A673 (cell line): ENCODE measurements at regions not wholly inside any gene's neighbourhood (a gene's known extent, or its start where the extent isn't known, plus 50 kb on each side); places are given as distances from the start of the nearest gene placed in this dataset.

Experiments used
- BruUV-seq: library from RNA; stranded (reverse); fragments of 400-500 nt; replicated peaks from 2 replicates; lab custom pipeline; 2021; lab: Mats Ljungman, UMichigan
- CTCF ChIA-PET: fragments of 300-600 bp; sonication (Branson Sonifier 250); formaldehyde crosslinking; loops from one replicate; lab custom pipeline; 2022; ENCODE audit warnings: antibody characterized with exemption; lab: Charles Lee
- POLR2A ChIA-PET: fragments of 300-600 bp; sonication (Branson Sonifier 250); formaldehyde crosslinking; loops from one replicate; lab custom pipeline; 2022; ENCODE audit warnings: antibody characterized with exemption; ENCODE audit not compliant: low non-redundant PET; lab: Charles Lee
- DNase-seq: peaks from one replicate; pipeline ENCODE4 v3.0.0-alpha.2; 2015; ENCODE audit warnings: low spot score
- H3K27ac ChIP-seq: fragments of 200-600 bp; sonication (generic); 2 replicates; pipeline ENCODE4 v1.5.1; 2016; ENCODE audit warnings: mixed run types, low read depth, mild to moderate bottlenecking, mixed read lengths, antibody characterized with exemption, low read length; ENCODE audit not compliant: poor library complexity, severe bottlenecking
- H3K27me3 ChIP-seq: fragments of 200-600 bp; sonication (generic); replicated peaks from 2 replicates; pipeline ENCODE4 v1.6.1; 2017; ENCODE audit warnings: mixed run types, low read depth, mild to moderate bottlenecking, mixed read lengths, antibody characterized with exemption, low read length; ENCODE audit not compliant: insufficient read depth, poor library complexity
- H3K36me3 ChIP-seq: fragments of 200-600 bp; sonication (generic); 2 replicates; pipeline ENCODE4 v1.6.1; 2016; ENCODE audit warnings: mixed run types, mild to moderate bottlenecking, mixed read lengths, antibody characterized with exemption, low read length; ENCODE audit not compliant: insufficient read depth, poor library complexity, severe bottlenecking
- H3K4me1 ChIP-seq: fragments of 200-600 bp; sonication (generic); 2 replicates; pipeline ENCODE4 v1.6.1; 2017; ENCODE audit warnings: mixed run types, mild to moderate bottlenecking, mixed read lengths, antibody characterized with exemption, low read length; ENCODE audit not compliant: insufficient read depth, poor library complexity, severe bottlenecking
- H3K4me3 ChIP-seq: fragments of 200-600 bp; sonication (generic); 2 replicates; pipeline ENCODE4 v1.5.1; 2016; ENCODE audit warnings: low read depth, mixed run types, mild to moderate bottlenecking, mixed read lengths, low read length; ENCODE audit not compliant: poor library complexity, severe bottlenecking
- H3K9me3 ChIP-seq: fragments of 200-600 bp; sonication (generic); 2 replicates; pipeline ENCODE4 v1.6.1; 2016; ENCODE audit warnings: mixed run types, low read depth, mild to moderate bottlenecking, mixed read lengths, antibody characterized with exemption, low read length; ENCODE audit not compliant: poor library complexity, severe bottlenecking
- EZH2 ChIP-seq: fragments of 200-600 bp; sonication (generic); IDR thresholded peaks from 2 replicates; pipeline ENCODE4 v1.6.1; 2017; ENCODE audit warnings: borderline replicate concordance, low read depth, mild to moderate bottlenecking, mixed read lengths, antibody characterized with exemption, low read length; ENCODE audit not compliant: poor library complexity, severe bottlenecking
- intact Hi-C: fragments of 100-400 bp; cut with micrococcal nuclease; formaldehyde crosslinking; loops from one replicate; pipeline ENCODE4 v1.10.0; 2022; ENCODE audit not compliant: unreplicated experiment
- TF ChIP-seq, protein P1 (sequence below): fragments of 300-800, 200-600 bp; sonication (generic); conservative IDR thresholded peaks from 2 replicates; pipeline ENCODE4 v1.5.1; 2017; ENCODE audit warnings: low read depth, mild to moderate bottlenecking, antibody characterized with exemption, low read length, moderate library complexity, mixed read lengths

DNA sequence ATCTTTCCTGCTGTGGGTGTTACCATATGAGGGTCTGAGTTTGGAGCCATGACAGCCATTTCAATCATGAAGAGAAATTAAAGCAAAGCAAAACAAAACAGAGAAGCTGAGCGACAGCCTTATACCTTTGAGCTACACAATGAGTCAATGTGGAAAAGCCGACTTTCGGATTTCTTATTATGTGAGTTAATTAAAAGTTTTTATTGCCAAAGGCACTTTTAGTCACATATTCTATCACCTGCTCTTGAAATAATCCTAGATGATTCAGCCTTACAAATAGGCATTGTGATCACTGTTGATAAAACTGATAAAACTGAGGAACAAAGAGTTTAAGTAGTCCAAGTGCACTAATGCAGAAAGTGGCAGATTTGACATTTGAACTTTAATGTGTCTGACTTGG is 381.9 kb upstream of the TENM4 start:
- H3K36me3 ChIP-seq, result no peaks in the 10 kb centered on the region
- TF ChIP-seq, protein P1, sequence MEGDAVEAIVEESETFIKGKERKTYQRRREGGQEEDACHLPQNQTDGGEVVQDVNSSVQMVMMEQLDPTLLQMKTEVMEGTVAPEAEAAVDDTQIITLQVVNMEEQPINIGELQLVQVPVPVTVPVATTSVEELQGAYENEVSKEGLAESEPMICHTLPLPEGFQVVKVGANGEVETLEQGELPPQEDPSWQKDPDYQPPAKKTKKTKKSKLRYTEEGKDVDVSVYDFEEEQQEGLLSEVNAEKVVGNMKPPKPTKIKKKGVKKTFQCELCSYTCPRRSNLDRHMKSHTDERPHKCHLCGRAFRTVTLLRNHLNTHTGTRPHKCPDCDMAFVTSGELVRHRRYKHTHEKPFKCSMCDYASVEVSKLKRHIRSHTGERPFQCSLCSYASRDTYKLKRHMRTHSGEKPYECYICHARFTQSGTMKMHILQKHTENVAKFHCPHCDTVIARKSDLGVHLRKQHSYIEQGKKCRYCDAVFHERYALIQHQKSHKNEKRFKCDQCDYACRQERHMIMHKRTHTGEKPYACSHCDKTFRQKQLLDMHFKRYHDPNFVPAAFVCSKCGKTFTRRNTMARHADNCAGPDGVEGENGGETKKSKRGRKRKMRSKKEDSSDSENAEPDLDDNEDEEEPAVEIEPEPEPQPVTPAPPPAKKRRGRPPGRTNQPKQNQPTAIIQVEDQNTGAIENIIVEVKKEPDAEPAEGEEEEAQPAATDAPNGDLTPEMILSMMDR, result no peak
- TF ChIP-seq EZH2, result no peak
- ChIA-PET CTCF (no interaction called here), POLR2A (no interaction called here)
- no peak overlapping the region for H3K27ac ChIP-seq
- no peak for DNase-seq
- no peak overlapping the region for H3K4me3 ChIP-seq
- intact Hi-C loops, result no loop called here
- H3K4me1 ChIP-seq, result no peaks in the 10 kb centered on the region
- no peaks in the 10 kb centered on the region for H3K27me3 ChIP-seq
- H3K9me3 ChIP-seq, result no peaks in the 10 kb centered on the region
- no TSS peak for BruUV-seq

DNA sequence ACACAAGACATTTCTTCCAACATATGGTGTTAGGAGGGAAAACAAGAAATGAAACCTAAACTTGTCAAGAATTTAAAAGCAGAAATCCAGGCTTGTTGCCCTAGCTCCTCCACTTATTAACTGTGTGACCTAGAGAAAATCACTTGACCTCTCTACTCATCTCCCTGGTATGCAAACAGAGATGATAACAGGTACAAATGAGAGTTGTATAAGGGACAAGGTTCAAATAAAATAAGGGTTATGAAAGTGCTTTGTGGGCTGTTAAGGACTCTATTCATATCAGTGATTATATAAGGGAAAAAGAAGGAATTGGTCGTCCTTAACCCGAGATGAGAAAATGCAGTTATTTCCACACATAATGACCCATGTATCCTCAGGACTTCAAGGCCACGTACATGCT is 372.7 kb upstream of the TENM4 start:
- TF ChIP-seq, protein P1, result no peak
- no peak for TF ChIP-seq EZH2
- intact Hi-C loops, result no loop called here
- Histone ChIP-seq H3K27me3 (no peaks in the 10 kb centered on the region), H3K4me1 (no peaks in the 10 kb centered on the region), H3K36me3 (no peaks in the 10 kb centered on the region), H3K9me3 (no peaks in the 10 kb centered on the region), H3K4me3 (no peak overlapping the region), H3K27ac (no peak overlapping the region)
- ChIA-PET CTCF (no interaction called here), POLR2A (no interaction called here)
- BruUV-seq, result no TSS peak
- no peak for DNase-seq

DNA sequence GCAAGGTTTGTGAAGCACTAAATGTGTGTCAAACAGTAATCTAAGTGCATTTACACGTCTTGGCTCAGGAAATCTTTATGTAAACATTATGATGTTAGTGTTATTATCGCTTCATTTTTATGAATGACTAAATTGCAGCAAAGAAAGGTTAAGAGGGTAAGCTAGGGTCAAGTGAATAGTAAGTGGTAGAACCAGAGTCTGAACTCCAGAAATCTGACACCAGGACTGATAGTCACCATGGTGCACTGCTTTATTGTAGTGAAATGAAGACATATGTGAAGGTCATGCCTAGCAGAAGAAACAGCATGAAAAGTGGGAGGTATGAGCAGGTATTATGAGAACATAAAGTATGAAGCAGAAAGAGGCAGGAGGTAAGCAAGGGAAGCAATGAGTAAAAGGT is 368.7 kb upstream of the TENM4 start:
- ChIA-PET CTCF (no interaction called here), POLR2A (no interaction called here)
- BruUV-seq, result no TSS peak
- Histone ChIP-seq H3K4me3 (no peak overlapping the region), H3K9me3 (no peaks in the 10 kb centered on the region), H3K27ac (no peak overlapping the region), H3K36me3 (no peaks in the 10 kb centered on the region), H3K27me3 (no peaks in the 10 kb centered on the region), H3K4me1 (no peaks in the 10 kb centered on the region)
- DNase-seq, result no peak
- TF ChIP-seq EZH2, result no peak
- TF ChIP-seq, protein P1, result no peak
- intact Hi-C loops, result no loop called here
